ENCODE measurements at regions not wholly inside any gene's neighbourhood (a gene's known extent, or its start where the extent isn't known, plus 50 kb on each side); places are given as distances from the start of the nearest gene placed in this dataset.

- ChIA-PET POLR2A (ENCODE audit: low non-redundant PET) (no interaction called here), CTCF (no interaction called here)
- H3K27ac ChIP-seq: no peak overlapping the region
- DNase-seq (ENCODE audit: low spot score): no peak
- TF ChIP-seq, protein P1, sequence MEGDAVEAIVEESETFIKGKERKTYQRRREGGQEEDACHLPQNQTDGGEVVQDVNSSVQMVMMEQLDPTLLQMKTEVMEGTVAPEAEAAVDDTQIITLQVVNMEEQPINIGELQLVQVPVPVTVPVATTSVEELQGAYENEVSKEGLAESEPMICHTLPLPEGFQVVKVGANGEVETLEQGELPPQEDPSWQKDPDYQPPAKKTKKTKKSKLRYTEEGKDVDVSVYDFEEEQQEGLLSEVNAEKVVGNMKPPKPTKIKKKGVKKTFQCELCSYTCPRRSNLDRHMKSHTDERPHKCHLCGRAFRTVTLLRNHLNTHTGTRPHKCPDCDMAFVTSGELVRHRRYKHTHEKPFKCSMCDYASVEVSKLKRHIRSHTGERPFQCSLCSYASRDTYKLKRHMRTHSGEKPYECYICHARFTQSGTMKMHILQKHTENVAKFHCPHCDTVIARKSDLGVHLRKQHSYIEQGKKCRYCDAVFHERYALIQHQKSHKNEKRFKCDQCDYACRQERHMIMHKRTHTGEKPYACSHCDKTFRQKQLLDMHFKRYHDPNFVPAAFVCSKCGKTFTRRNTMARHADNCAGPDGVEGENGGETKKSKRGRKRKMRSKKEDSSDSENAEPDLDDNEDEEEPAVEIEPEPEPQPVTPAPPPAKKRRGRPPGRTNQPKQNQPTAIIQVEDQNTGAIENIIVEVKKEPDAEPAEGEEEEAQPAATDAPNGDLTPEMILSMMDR (conservative IDR thresholded peaks at IDR 0.05; ENCODE audit: low read depth): no peak
These were observed 170.4 kb downstream of the PTPRC start for GRCh38 chr1:198809247-198809646.

- ChIA-PET POLR2A (ENCODE audit: low non-redundant PET) (no interaction called here), CTCF (interaction anchor here (0.6 kb wide), 2 partner anchors 470 to 816 kb away, joined by 3 to 4 read pairs; no protein-coding TSS in a partner anchor)
- no peak for DNase-seq (ENCODE audit: low spot score)
- TF ChIP-seq, protein P1 (conservative IDR thresholded peaks at IDR 0.05; ENCODE audit: low read depth): no peak
- H3K27ac ChIP-seq: no peak overlapping the region
These were observed 172.6 kb downstream of the PTPRC start for GRCh38 chr1:198811449-198811848.

GRCh38 chr1:198823626-198824025 lies 184.8 kb downstream of the PTPRC start:
- POLR2A ChIA-PET (ENCODE audit: low non-redundant PET): no interaction called here
- no peak for DNase-seq (ENCODE audit: low spot score)
- CTCF ChIA-PET: no interaction called here
- TF ChIP-seq, protein P1 (conservative IDR thresholded peaks at IDR 0.05; ENCODE audit: low read depth): no peak
- no peak overlapping the region for H3K27ac ChIP-seq

DNA sequence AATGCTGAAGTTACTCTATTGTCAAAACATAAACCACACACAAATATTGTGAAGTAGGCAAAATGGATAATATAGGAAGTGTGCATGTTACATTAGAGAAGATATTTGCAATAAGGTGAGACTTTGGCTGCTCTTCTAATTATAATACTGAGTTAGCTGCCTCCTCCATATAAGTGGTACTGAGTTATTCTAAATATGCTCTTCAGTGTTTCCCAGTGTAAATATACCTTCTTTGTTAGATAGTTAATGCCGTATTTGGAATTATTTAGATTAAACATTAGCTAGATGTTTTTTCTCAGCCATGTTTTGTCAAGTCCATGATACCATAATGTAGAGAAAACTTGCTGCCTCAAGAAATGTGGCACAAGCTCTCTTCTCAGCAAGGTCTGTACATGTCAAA lies 186.4 kb downstream of the PTPRC start:
- ChIA-PET POLR2A (ENCODE audit: low non-redundant PET) (no interaction called here), CTCF (interaction anchor here (0.6 kb wide), 1 partner anchor 336 kb away, joined by 3 read pairs; no protein-coding TSS in a partner anchor)
- no peak overlapping the region for H3K27ac ChIP-seq
- DNase-seq (ENCODE audit: low spot score): no peak
- TF ChIP-seq, protein P1 (conservative IDR thresholded peaks at IDR 0.05; ENCODE audit: low read depth): no peak

DNA sequence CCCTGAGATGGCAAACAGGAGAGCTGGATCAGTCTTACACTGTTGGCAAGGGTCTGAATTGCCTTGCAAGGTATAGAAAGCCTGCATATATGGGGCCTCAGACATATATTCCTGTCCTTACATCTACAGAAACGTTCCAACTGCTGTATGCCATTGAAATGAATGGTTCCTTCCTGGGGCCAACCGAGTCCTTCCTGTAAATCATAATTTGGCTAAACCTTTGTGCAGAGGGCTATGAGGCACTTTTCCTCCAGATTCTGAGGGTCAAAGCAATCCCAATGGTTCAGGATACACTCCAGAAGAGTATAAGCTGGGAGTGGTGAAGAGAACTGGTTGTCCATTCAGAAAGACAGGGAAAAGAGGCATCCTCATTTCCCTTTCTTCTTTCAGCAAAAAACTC lies 190.5 kb downstream of the PTPRC start:
- ChIA-PET CTCF (interaction anchor here (0.7 kb wide), 1 partner anchor 12 kb away, joined by 5 read pairs; no protein-coding TSS in a partner anchor), POLR2A (ENCODE audit: low non-redundant PET) (no interaction called here)
- no peak for DNase-seq (ENCODE audit: low spot score)
- H3K27ac ChIP-seq: no peak overlapping the region
- TF ChIP-seq, protein P1 (conservative IDR thresholded peaks at IDR 0.05; ENCODE audit: low read depth): no peak

GRCh38 chr1:198829944-198830343 lies 191.1 kb downstream of the PTPRC start:
- ChIA-PET POLR2A (ENCODE audit: low non-redundant PET) (no interaction called here), CTCF (interaction anchor here (0.7 kb wide), 1 partner anchor 13 kb away, joined by 5 read pairs; no protein-coding TSS in a partner anchor)
- DNase-seq (ENCODE audit: low spot score): no peak
- TF ChIP-seq, protein P1 (conservative IDR thresholded peaks at IDR 0.05; ENCODE audit: low read depth): no peak
- no peak overlapping the region for H3K27ac ChIP-seq
